ENCODE measurements at regions not wholly inside any gene's neighbourhood (a gene's known extent, or its start where the extent isn't known, plus 50 kb on each side); places are given as distances from the start of the nearest gene placed in this dataset.

GRCh38 chr3:76726034-76726433 is 313.9 kb upstream of the ROBO2 start:
- Histone ChIP-seq H3K36me3 (ENCODE audit: control insufficient read depth, insufficient read depth, low read length) (no peaks in the 10 kb centered on the region), H3K27me3 (ENCODE audit: control insufficient read depth, insufficient read depth, low read length) (no peaks in the 10 kb centered on the region), H3K27ac (ENCODE audit: low read length) (no peak overlapping the region), H3K4me1 (ENCODE audit: control insufficient read depth, insufficient read depth, low read length) (no peaks in the 10 kb centered on the region), H3K9me3 (ENCODE audit: control insufficient read depth, insufficient read depth, low read depth, low read length) (no peaks in the 10 kb centered on the region), H3K4me3 (ENCODE audit: low read depth in 2 of 2, low read length in 2 of 2) (no peak overlapping the region)
- intact Hi-C loops (cut with micrococcal nuclease; ENCODE audit: unreplicated experiment) = no loop called here
- CTCF ChIA-PET = no interaction called here
- in situ Hi-C loops (cut with HindIII; ENCODE audit: low pct_unique_long_range_greater_than_20kb, low sequenced_read_pairs) = no loop called here
- no peak for TF ChIP-seq TCF7L2 (IDR thresholded peaks at IDR 0.05; ENCODE audit: low read depth, low read length)
- TF ChIP-seq POLR2AphosphoS5 (IDR thresholded peaks at IDR 0.05; ENCODE audit: low read depth, low read length) = no peak
- TF ChIP-seq CTCF (IDR thresholded peaks at IDR 0.05) = no peak
- no peak for TF ChIP-seq SIN3A (IDR thresholded peaks at IDR 0.05; ENCODE audit: borderline replicate concordance, insufficient read depth, low read depth, low read length)
- no peak for TF ChIP-seq REST (IDR thresholded peaks at IDR 0.05; ENCODE audit: insufficient read depth in 1 of 2, low read depth in 2 of 2, low read length in 1 of 2)
- no peak for DNase-seq (ENCODE audit: low read depth, low spot score)
- BruUV-seq (replicated peaks) = no TSS peak
- no peak for ATAC-seq
- POLR2A ChIA-PET = no interaction called here

GRCh38 chr3:76728426-76728825 is 311.5 kb upstream of the ROBO2 start:
- in situ Hi-C loops (cut with HindIII; ENCODE audit: low pct_unique_long_range_greater_than_20kb, low sequenced_read_pairs) (no loop called here), intact Hi-C loops (cut with micrococcal nuclease; ENCODE audit: unreplicated experiment) (no loop called here)
- H3K4me3 ChIP-seq (ENCODE audit: low read depth in 2 of 2, low read length in 2 of 2) = no peak overlapping the region
- TF ChIP-seq CTCF (IDR thresholded peaks at IDR 0.05) (no peak), SIN3A (IDR thresholded peaks at IDR 0.05; ENCODE audit: borderline replicate concordance, insufficient read depth, low read depth, low read length) (no peak), POLR2AphosphoS5 (IDR thresholded peaks at IDR 0.05; ENCODE audit: low read depth, low read length) (no peak), TCF7L2 (IDR thresholded peaks at IDR 0.05; ENCODE audit: low read depth, low read length) (no peak), REST (IDR thresholded peaks at IDR 0.05; ENCODE audit: insufficient read depth in 1 of 2, low read depth in 2 of 2, low read length in 1 of 2) (no peak)
- no TSS peak for BruUV-seq (replicated peaks)
- ChIA-PET CTCF (no interaction called here), POLR2A (no interaction called here)
- H3K27me3 ChIP-seq (ENCODE audit: control insufficient read depth, insufficient read depth, low read length) = no peaks in the 10 kb centered on the region
- no peaks in the 10 kb centered on the region for H3K36me3 ChIP-seq (ENCODE audit: control insufficient read depth, insufficient read depth, low read length)
- no peak for DNase-seq (ENCODE audit: low read depth, low spot score)
- H3K9me3 ChIP-seq (ENCODE audit: control insufficient read depth, insufficient read depth, low read depth, low read length) = no peaks in the 10 kb centered on the region
- no peaks in the 10 kb centered on the region for H3K4me1 ChIP-seq (ENCODE audit: control insufficient read depth, insufficient read depth, low read length)
- no peak overlapping the region for H3K27ac ChIP-seq (ENCODE audit: low read length)
- ATAC-seq = no peak

Data from Panc1 (cell line).